Testis (tissue), 2 donors: ENCODE measurements at regions not wholly inside any gene's neighbourhood (a gene's known extent, or its start where the extent isn't known, plus 50 kb on each side); places are given as distances from the start of the nearest gene placed in this dataset.
A peak's percentile ranks its signal among the peaks of the same experiment; 100 is the strongest.

Source experiments
- DNase-seq: peaks from one replicate; pipeline ENCODE4 v3.0.0-alpha.2; 2019
- H3K27ac ChIP-seq, 2 donors: fragments of 200-600 bp; sonication (generic); one replicate each; pipeline ENCODE4 v1.5.1; 2019
- H3K27me3 ChIP-seq: fragments of 200-600 bp; sonication (generic); one replicate; pipeline ENCODE4 v1.5.1; 2019
- H3K36me3 ChIP-seq: fragments of 200-600 bp; sonication (generic); one replicate; pipeline ENCODE4 v1.5.1; 2017; ENCODE audit warnings: low read depth; ENCODE audit errors: missing control alignments
- H3K4me1 ChIP-seq: fragments of 200-600 bp; sonication (generic); one replicate; pipeline ENCODE4 v1.5.1; 2019
- H3K4me3 ChIP-seq, 2 donors: fragments of 200-600 bp; sonication (generic); one replicate each; pipeline ENCODE4 v1.5.1; 2017 to 2019
- H3K9me3 ChIP-seq: fragments of 200-600 bp; sonication (generic); one replicate; pipeline ENCODE4 v1.5.1; 2017
- POLR2A ChIP-seq: fragments of 450-650 bp; IDR thresholded peaks from one replicate; pipeline ENCODE4 v1.6.1; 2017; ENCODE audit warnings: antibody characterized with exemption, mild to moderate bottlenecking, moderate library complexity
- WGBS, 2 donors: methylation state at CpG; one replicate each; pipeline ENCODE4 v1.1.5; 2018; 5-methylcytosine and 5-hydroxymethylcytosine counted together
- intact Hi-C: fragments of 100-400 bp; cut with DNase I; formaldehyde crosslinking; loops from one replicate; pipeline ENCODE4 v1.15.1; 2023; ENCODE audit warnings: low total_unique reads
- TF ChIP-seq, protein P1 (sequence below), 3 experiments: fragments of 450-650 bp in 2 of 3; fragments of 200-600 bp in 1 of 3; sonication (generic) in 1 of 3; IDR thresholded peaks; one replicate each; pipeline ENCODE4 v1.5.1; 2016 to 2019; ENCODE audit warnings: antibody characterized with exemption in 3 of 3, mild to moderate bottlenecking in 2 of 3, moderate library complexity in 1 of 3

DNA sequence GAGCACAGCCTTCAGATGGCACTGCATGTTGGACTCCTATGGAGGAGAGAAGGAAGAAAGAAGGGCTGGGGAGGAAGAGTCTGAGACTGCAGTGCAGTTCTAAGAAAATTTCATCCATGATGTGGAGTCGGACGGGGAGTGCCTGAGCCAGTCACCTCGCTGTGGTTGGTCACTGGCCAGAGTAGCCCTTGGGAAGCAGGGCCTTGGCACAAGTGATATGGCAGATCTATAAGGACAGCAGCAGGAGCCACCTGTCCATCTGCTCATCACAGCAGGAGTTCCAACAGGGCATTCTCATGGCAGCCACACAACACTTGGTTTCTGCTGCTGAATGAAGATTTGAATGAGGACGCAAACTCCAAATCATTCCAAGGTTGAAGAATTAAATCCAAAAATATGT, 314.8 kb downstream of the CYP26B1 start:
- H3K4me3 ChIP-seq: no peak overlapping the region
- DNase-seq: no peak
- no peak overlapping the region for H3K27ac ChIP-seq
- no peaks in the 10 kb centered on the region for H3K36me3 ChIP-seq
- no peaks in the 10 kb centered on the region for H3K27me3 ChIP-seq
- no peaks in the 10 kb centered on the region for H3K9me3 ChIP-seq
- WGBS, 2 donors: 90 to 98% methylated on average over 4 of the region's 4 CpGs
- peaks cover 14% of the 10 kb centered on the region for H3K4me1 ChIP-seq
- intact Hi-C loops: no loop called here
- TF ChIP-seq, protein P1, sequence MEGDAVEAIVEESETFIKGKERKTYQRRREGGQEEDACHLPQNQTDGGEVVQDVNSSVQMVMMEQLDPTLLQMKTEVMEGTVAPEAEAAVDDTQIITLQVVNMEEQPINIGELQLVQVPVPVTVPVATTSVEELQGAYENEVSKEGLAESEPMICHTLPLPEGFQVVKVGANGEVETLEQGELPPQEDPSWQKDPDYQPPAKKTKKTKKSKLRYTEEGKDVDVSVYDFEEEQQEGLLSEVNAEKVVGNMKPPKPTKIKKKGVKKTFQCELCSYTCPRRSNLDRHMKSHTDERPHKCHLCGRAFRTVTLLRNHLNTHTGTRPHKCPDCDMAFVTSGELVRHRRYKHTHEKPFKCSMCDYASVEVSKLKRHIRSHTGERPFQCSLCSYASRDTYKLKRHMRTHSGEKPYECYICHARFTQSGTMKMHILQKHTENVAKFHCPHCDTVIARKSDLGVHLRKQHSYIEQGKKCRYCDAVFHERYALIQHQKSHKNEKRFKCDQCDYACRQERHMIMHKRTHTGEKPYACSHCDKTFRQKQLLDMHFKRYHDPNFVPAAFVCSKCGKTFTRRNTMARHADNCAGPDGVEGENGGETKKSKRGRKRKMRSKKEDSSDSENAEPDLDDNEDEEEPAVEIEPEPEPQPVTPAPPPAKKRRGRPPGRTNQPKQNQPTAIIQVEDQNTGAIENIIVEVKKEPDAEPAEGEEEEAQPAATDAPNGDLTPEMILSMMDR (IDR thresholded peaks at IDR 0.05): no peak
- no peak for TF ChIP-seq POLR2A

DNA sequence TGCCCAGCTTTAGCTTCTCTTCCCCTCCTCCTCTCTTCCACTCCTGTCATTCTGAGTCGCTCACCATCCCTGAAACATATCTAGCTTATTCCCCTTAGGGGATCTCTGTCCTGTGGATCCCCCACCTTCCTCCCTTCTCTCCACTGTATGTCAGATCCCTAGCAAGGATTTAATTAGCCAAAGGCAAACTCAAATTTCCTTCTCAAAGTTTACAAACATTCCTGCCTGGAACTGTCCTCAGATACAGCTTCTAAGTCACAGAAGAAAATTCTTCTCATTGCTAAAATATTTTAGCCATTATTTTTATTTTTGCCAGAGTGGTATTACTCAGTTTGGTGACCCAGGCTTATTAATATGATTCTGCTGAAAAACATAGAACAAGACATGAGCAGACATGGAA, 315.3 kb downstream of the CYP26B1 start:
- H3K27me3 ChIP-seq: no peaks in the 10 kb centered on the region
- H3K4me3 ChIP-seq: no peak overlapping the region
- no peaks in the 10 kb centered on the region for H3K9me3 ChIP-seq
- intact Hi-C loops: no loop called here
- WGBS, 2 donors: 82 to 83% methylated on average over 1 of the region's 1 CpG
- TF ChIP-seq, protein P1 (IDR thresholded peaks at IDR 0.05): no peak
- no peaks in the 10 kb centered on the region for H3K36me3 ChIP-seq
- no peak for DNase-seq
- H3K27ac ChIP-seq: no peak overlapping the region
- peaks cover 14% of the 10 kb centered on the region for H3K4me1 ChIP-seq

GRCh38 chr2:71831193-71831577, 316.5 kb downstream of the CYP26B1 start:
- H3K27me3 ChIP-seq: no peaks in the 10 kb centered on the region
- peaks cover 14% of the 10 kb centered on the region for H3K4me1 ChIP-seq
- intact Hi-C loops: no loop called here
- 48 to 49% methylated on average over 5 to 7 of the region's 7 CpGs for WGBS, 2 donors
- DNase-seq: no peak
- H3K36me3 ChIP-seq: no peaks in the 10 kb centered on the region
- no peak for TF ChIP-seq POLR2A
- TF ChIP-seq, protein P1 (IDR thresholded peaks at IDR 0.05): no peak
- no peaks in the 10 kb centered on the region for H3K9me3 ChIP-seq
- peak overlapping the region; percentile 23 to 37 for H3K27ac ChIP-seq
- no peak overlapping the region for H3K4me3 ChIP-seq

- TF ChIP-seq, protein P1 (IDR thresholded peaks at IDR 0.05): no peak
- no peak for TF ChIP-seq POLR2A
- no peak for DNase-seq
- Histone ChIP-seq H3K4me1 (peaks cover 14% of the 10 kb centered on the region), H3K4me3 (no peak overlapping the region), H3K27ac (peak overlapping the region; percentile 23 to 37), H3K9me3 (no peaks in the 10 kb centered on the region), H3K27me3 (no peaks in the 10 kb centered on the region), H3K36me3 (no peaks in the 10 kb centered on the region)
- 63 to 73% methylated on average over 9 of the region's 9 CpGs for WGBS, 2 donors
- intact Hi-C loops: no loop called here
Observed at GRCh38 chr2:71830497-71831192, 317.0 kb downstream of the CYP26B1 start.

GRCh38 chr2:71829008-71829407, 318.7 kb downstream of the CYP26B1 start:
- no peak for DNase-seq
- no peak overlapping the region for H3K4me3 ChIP-seq

More at GRCh38 chr2:71829008-71829407, 318.7 kb downstream of the CYP26B1 start:
- Histone ChIP-seq H3K9me3 (no peaks in the 10 kb centered on the region), H3K27me3 (no peaks in the 10 kb centered on the region), H3K27ac (no peak overlapping the region), H3K36me3 (no peaks in the 10 kb centered on the region), H3K4me1 (peaks cover 14% of the 10 kb centered on the region)
- TF ChIP-seq, protein P1 (IDR thresholded peaks at IDR 0.05): no peak
- no peak for TF ChIP-seq POLR2A
- intact Hi-C loops: no loop called here
- WGBS, 2 donors: 91 to 92% methylated on average over 6 of the region's 6 CpGs
